Activated T-cell treated with anti-CD3 and anti-CD28 coated beads, Interleukin-2, amount 50 U/mL, for 24 hours (primary cell): ENCODE measurements at regions not wholly inside any gene's neighbourhood (a gene's known extent, or its start where the extent isn't known, plus 50 kb on each side); places are given as distances from the start of the nearest gene placed in this dataset.

Experiments used
- DNase-seq: peaks from one replicate; pipeline ENCODE4 v3.0.0-alpha.2; 2020
- H3K27ac Mint-ChIP-seq: 2 replicates; pipeline ENCODE4 v1.8.0; 2020; ENCODE audit warnings: mild to moderate bottlenecking, mixed read lengths
- H3K27me3 Mint-ChIP-seq: 2 replicates; pipeline ENCODE4 v1.8.0; 2020; ENCODE audit warnings: mixed read lengths
- H3K36me3 Mint-ChIP-seq: 2 replicates; pipeline ENCODE4 v1.8.0; 2020; ENCODE audit warnings: low read depth, mixed read lengths
- H3K4me1 Mint-ChIP-seq: 2 replicates; pipeline ENCODE4 v1.8.0; 2020; ENCODE audit warnings: low read depth, mixed read lengths
- H3K4me3 Mint-ChIP-seq: 2 replicates; pipeline ENCODE4 v1.8.0; 2020; ENCODE audit warnings: mild to moderate bottlenecking, moderate library complexity, mixed read lengths
- H3K9me3 Mint-ChIP-seq: 2 replicates; pipeline ENCODE4 v1.8.0; 2020; ENCODE audit warnings: mixed read lengths

DNA sequence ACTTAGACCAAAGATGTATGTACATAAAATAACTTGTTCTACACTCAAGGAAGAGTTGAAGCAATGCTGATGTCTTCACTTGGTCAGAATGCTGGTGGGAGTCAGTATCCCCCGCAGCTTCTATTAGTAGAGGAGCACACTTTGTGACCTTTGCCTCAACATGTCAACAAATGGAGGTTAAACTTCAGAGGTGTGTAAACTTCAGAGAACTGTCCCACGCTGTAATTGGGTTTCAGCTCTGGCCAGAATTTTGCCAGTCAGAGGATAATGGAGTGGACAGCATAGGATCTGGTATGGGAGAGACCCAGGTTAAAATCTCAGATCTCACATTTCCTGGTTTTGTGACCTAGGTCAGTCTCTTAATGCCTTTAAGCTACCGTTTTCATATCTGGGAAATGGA is 107.6 kb upstream of the ZNF644 start:
- Mint-ChIP-seq H3K27ac (no peak overlapping the region), H3K36me3 (no peaks in the 10 kb centered on the region), H3K4me3 (no peak overlapping the region), H3K9me3 (no peaks in the 10 kb centered on the region), H3K4me1 (peaks cover 11% of the 10 kb centered on the region), H3K27me3 (peaks cover 26% of the 10 kb centered on the region)
- no peak for DNase-seq

DNA sequence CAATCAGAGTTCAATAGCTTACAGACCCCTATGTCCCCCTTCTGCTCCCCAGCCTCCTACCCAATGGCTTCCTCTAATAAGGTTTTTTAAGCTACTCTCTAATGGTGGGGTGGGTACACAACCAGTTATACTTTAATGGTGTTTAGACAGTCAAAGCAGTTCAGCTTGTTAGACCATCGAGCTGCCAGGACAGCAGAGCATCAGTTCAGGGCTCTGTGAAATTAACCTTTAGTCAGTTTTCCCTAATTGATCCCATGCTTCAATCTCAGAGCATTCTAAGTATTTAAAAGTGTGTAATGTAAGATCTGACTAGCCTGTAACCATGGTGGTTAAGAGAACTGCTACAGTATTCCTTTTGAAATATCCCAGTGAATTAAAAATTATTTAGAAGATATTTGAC is 107.2 kb upstream of the ZNF644 start:
- Mint-ChIP-seq H3K4me3 (no peak overlapping the region), H3K36me3 (no peaks in the 10 kb centered on the region), H3K27me3 (peaks cover 26% of the 10 kb centered on the region), H3K4me1 (peaks cover 15% of the 10 kb centered on the region), H3K27ac (no peak overlapping the region), H3K9me3 (no peaks in the 10 kb centered on the region)
- no peak for DNase-seq

DNA sequence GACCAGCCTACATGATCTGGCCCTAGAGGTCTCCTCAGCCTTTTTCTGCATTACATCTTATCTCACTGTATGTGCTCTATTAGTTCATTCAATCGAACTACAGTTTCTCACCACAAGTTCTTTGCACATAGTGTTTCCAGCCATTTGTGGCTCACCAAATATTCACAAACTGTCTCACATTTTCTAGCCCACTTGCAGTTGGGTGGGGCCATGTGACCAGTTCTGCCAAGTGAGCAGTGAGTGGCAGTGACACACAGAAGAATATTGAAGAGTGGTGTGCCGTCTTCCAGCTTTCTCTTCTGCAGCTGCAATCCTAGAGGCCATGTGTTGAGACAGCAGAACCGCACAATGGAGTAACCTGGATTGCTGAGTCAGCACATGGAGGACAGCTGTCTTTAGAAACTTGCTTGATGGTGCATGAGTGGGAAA is 103.2 kb upstream of the ZNF644 start:
- peaks cover 25% of the 10 kb centered on the region for H3K4me1 Mint-ChIP-seq
- H3K27me3 Mint-ChIP-seq: peaks cover 15% of the 10 kb centered on the region
- no peaks in the 10 kb centered on the region for H3K9me3 Mint-ChIP-seq
- peak overlapping the region; percentile 93 for H3K27ac Mint-ChIP-seq
- H3K4me3 Mint-ChIP-seq: peak overlapping the region; percentile 25
- H3K36me3 Mint-ChIP-seq: no peaks in the 10 kb centered on the region
- peak; percentile 39 for DNase-seq

DNA sequence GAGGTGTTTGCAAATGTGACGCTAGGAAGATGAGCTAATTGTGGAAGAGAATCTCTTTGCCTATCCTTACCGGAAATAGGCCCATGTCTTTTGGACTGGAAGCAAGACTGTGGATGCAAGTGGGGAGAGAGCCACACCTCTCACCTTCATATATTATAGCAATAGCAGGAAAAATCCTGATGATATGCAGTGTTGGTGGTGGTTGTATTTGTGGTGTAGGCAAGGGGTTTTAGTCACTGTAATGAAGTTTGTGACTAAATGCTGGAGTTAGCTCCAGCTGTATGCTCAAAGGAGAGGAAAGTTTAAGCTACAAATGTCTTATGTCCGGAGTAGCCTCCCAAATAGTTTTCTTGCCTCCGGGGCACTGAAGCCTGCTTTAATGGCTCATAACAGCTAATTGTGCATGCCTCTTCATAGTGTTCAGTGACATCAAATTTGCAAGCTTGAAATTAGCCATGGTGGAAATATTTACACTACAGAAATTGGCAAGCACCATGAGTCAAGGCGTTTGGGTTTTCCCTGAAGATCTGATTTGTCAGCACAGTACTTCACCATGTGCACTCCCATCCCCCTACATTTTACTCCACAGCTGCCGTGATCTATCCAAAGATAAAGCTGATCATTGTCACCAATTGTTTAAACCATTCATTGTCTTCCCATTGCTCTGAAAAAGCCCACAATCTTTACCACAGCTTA is 102.6 kb upstream of the ZNF644 start:
- peaks cover 25% of the 10 kb centered on the region for H3K4me1 Mint-ChIP-seq
- H3K9me3 Mint-ChIP-seq: no peaks in the 10 kb centered on the region
- H3K4me3 Mint-ChIP-seq: peak overlapping the region; percentile 16
- peaks cover 15% of the 10 kb centered on the region for H3K27me3 Mint-ChIP-seq
- DNase-seq: no peak
- no peaks in the 10 kb centered on the region for H3K36me3 Mint-ChIP-seq
- H3K27ac Mint-ChIP-seq: peak overlapping the region; percentile 93

DNA sequence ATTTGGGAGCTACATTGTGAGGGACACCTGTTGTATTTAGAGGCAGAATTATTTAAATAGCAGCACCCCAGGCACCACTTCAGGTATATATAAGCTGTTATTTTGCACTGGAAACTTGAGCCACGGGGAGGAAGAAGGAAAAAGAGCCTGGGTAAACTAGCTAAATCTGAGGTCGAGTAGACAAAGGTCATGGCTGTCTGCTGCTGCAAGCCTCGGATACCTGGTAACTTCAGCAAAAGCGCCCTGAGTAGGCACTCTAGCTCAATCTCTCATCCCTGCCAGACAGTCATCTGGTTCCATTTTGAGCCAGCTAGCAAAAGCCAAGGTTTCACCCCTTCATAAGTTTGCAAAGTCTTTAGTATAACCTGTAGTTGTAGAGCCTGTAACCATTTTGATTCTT is 101.9 kb upstream of the ZNF644 start:
- H3K9me3 Mint-ChIP-seq: no peaks in the 10 kb centered on the region
- peaks cover 25% of the 10 kb centered on the region for H3K4me1 Mint-ChIP-seq
- no peak for DNase-seq
- H3K4me3 Mint-ChIP-seq: peak overlapping the region; percentile 4
- peaks cover 15% of the 10 kb centered on the region for H3K27me3 Mint-ChIP-seq
- no peaks in the 10 kb centered on the region for H3K36me3 Mint-ChIP-seq
- H3K27ac Mint-ChIP-seq: peak overlapping the region; percentile 93

- H3K27ac Mint-ChIP-seq: no peak overlapping the region
These were observed 101.5 kb upstream of the ZNF644 start for GRCh38 chr1:91123319-91123718.

GRCh38 chr1:91122106-91122717 is 100.4 kb upstream of the ZNF644 start:
- Mint-ChIP-seq H3K9me3 (no peaks in the 10 kb centered on the region), H3K4me1 (peaks cover 25% of the 10 kb centered on the region), H3K36me3 (no peaks in the 10 kb centered on the region), H3K27me3 (peaks cover 12% of the 10 kb centered on the region), H3K4me3 (no peak overlapping the region), H3K27ac (no peak overlapping the region)
- DNase-seq: no peak

More at GRCh38 chr1:91123319-91123718, 101.5 kb upstream of the ZNF644 start:
- Mint-ChIP-seq H3K9me3 (no peaks in the 10 kb centered on the region), H3K4me1 (peaks cover 25% of the 10 kb centered on the region), H3K27me3 (peaks cover 12% of the 10 kb centered on the region), H3K4me3 (no peak overlapping the region), H3K36me3 (no peaks in the 10 kb centered on the region)
- no peak for DNase-seq

DNA sequence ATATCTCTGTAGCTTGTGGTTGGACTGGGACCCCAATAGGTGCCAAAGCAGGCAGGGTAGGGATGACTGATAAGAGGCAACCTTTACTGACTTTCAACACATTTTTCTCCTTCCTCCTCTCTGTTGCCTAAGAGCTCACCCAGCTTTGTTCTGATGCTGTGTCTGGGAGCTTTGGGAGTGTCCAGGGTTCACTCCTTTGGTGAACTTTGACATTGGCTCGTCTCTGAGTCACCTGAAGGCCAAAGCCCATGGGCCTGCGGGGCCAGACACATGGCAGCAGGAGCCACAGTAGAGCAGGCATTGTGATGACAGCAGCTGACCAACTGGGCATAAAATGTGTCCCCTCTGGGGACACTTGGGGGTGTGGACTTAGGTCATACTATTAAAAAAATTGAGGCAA is 99.5 kb upstream of the ZNF644 start:
- Mint-ChIP-seq H3K27ac (no peak overlapping the region), H3K4me1 (peaks cover 29% of the 10 kb centered on the region), H3K27me3 (peaks cover 7% of the 10 kb centered on the region), H3K36me3 (no peaks in the 10 kb centered on the region), H3K9me3 (no peaks in the 10 kb centered on the region), H3K4me3 (no peak overlapping the region)
- DNase-seq: no peak

DNA sequence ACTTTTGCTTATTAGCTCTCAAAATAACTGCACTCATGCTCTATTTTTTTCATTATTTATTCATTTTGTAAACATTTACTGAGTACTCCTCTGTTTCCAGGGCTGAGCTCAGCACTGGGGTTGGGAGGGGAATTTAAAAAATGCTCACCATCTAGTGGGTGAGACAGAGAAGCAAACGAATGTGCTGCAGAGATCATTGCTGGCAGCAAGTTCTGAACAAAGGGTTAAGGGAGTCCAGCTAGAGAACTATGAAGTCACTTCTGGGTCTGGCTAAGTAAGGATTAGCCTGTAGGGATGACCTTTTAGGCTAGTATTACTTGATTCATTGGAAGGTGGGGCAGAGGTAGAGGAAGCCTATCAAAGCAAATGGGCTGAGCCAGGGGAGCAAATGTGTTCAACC is 99.1 kb upstream of the ZNF644 start:
- H3K9me3 Mint-ChIP-seq: no peaks in the 10 kb centered on the region
- DNase-seq: no peak
- no peaks in the 10 kb centered on the region for H3K36me3 Mint-ChIP-seq
- no peak overlapping the region for H3K27ac Mint-ChIP-seq
- no peak overlapping the region for H3K4me3 Mint-ChIP-seq
- peaks cover 29% of the 10 kb centered on the region for H3K4me1 Mint-ChIP-seq
- peaks cover 7% of the 10 kb centered on the region for H3K27me3 Mint-ChIP-seq

DNA sequence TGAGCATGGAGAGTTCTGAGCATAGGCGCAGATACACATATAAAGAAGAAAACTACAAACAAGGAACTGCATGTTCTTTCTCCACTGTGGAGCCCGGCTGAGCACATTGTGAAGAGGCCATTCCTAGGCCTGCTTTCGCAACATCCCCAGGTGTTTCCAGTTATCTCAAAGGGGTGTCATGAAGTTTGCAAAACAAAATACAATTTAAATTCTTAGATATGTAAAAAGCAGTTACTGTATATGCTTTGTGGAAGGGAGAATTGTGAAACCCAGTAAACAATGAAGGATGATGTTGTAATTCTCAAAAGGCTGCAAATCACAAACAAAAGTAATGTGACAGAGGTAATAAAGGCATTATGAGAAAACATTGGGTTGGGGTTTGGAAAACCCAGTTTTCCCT is 98.6 kb upstream of the ZNF644 start:
- Mint-ChIP-seq H3K4me3 (no peak overlapping the region), H3K9me3 (no peaks in the 10 kb centered on the region), H3K27ac (no peak overlapping the region), H3K4me1 (peaks cover 27% of the 10 kb centered on the region), H3K36me3 (no peaks in the 10 kb centered on the region), H3K27me3 (peaks cover 7% of the 10 kb centered on the region)
- DNase-seq: no peak

DNA sequence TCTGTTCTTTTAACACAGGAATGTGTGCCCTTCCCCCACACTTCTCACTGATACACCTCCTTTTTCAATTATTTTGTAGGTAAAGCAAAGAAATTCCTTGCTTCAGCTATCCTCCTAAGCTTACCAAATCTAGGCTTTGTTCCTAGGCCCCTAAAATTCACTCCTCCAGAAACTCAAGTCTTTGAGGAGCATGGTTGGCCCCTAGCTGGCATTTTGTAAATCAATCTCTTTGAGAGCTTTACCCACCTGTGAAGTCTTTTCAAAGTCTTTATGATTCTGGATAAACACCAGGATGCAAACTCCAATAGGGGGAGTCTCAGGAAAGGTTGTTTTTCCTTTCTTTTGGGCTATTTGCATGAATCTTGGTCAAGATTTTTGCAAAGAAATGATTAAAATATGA is 82.9 kb upstream of the ZNF644 start:
- Mint-ChIP-seq H3K36me3 (no peaks in the 10 kb centered on the region), H3K27me3 (peaks cover 23% of the 10 kb centered on the region), H3K27ac (no peak overlapping the region), H3K4me3 (no peak overlapping the region), H3K4me1 (peaks cover 9% of the 10 kb centered on the region), H3K9me3 (no peaks in the 10 kb centered on the region)
- no peak for DNase-seq

DNA sequence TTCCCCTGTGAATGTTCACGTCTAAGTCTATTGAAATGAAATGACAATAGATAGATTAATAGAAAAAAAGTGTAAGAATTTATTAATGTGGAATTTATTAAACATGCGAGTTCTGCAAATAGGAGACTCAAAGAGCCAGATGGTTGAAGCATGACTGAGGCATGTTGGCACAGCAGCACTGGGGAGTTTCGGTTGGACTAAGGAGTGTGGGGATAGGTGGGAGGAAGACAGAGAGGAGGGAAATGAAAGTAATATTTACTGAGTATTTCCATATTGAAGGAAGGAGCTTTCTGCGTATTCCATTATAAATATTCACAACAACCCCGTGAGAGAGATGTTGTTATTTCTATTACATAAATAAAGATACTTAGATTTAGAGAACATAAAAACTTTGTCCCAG is 79.5 kb upstream of the ZNF644 start:
- peaks cover 12% of the 10 kb centered on the region for H3K4me1 Mint-ChIP-seq
- no peak overlapping the region for H3K4me3 Mint-ChIP-seq
- H3K27me3 Mint-ChIP-seq: peaks cover 23% of the 10 kb centered on the region
- H3K9me3 Mint-ChIP-seq: no peaks in the 10 kb centered on the region
- no peak overlapping the region for H3K27ac Mint-ChIP-seq
- DNase-seq: no peak
- H3K36me3 Mint-ChIP-seq: no peaks in the 10 kb centered on the region

GRCh38 chr1:91099746-91100621 is 78.1 kb upstream of the ZNF644 start:
- peaks cover 12% of the 10 kb centered on the region for H3K4me1 Mint-ChIP-seq
- H3K36me3 Mint-ChIP-seq: no peaks in the 10 kb centered on the region
- no peak overlapping the region for H3K27ac Mint-ChIP-seq
- peaks cover 21% of the 10 kb centered on the region for H3K27me3 Mint-ChIP-seq
- H3K4me3 Mint-ChIP-seq: no peak overlapping the region
- DNase-seq: no peak
- no peaks in the 10 kb centered on the region for H3K9me3 Mint-ChIP-seq

DNA sequence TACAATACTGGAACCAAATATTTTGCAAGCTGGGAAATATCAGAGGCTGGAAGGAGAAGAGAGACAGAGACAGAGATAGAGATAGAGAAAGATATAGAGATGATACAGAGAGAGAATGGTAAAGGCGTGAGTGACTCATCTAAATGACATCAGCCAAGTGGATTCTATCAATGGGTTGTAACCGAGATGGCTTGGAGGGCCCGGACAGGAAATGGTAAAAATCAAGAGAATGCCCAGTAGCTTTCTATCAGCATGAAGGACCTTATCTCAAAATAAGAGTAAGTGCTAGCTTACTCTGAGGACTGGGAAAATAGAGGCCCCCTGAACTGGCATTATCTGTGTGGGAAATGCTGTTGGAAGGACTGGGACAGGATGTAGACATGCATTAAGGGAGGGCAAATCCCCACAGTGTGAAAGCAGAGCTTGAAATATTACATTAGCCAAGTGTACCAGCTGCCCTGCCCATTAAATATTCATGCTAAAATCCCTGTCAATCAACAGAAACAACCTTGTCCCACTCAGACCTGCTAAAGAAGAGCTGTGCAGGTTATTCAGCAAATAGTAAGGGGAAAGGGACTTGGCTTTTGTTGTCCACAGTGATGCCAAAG is 76.6 kb upstream of the ZNF644 start:
- DNase-seq: no peak
- Mint-ChIP-seq H3K27me3 (peaks cover 22% of the 10 kb centered on the region), H3K9me3 (no peaks in the 10 kb centered on the region), H3K36me3 (no peaks in the 10 kb centered on the region), H3K4me1 (peaks cover 12% of the 10 kb centered on the region), H3K27ac (no peak overlapping the region), H3K4me3 (no peak overlapping the region)
